ENCODE measurements at regions not wholly inside any gene's neighbourhood (a gene's known extent, or its start where the extent isn't known, plus 50 kb on each side); places are given as distances from the start of the nearest gene placed in this dataset.

GRCh38 chr11:129593098-129593497, 217.4 kb downstream of the BARX2 start:
- TF ChIP-seq CEBPB (IDR thresholded peaks at IDR 0.05): no peak
- no peak for TF ChIP-seq EP300 (IDR thresholded peaks at IDR 0.05; ENCODE audit: borderline replicate concordance)
- no peak for TF ChIP-seq MAX (IDR thresholded peaks at IDR 0.05)
- no peak for TF ChIP-seq REST (IDR thresholded peaks at IDR 0.05; ENCODE audit: low read depth)
- no peak for TF ChIP-seq FOXM1 (IDR thresholded peaks at IDR 0.05; ENCODE audit: borderline replicate concordance, low read depth)
- no peak for TF ChIP-seq TAF1 (IDR thresholded peaks at IDR 0.05; ENCODE audit: low read depth)
- no peak for TF ChIP-seq YY1 (IDR thresholded peaks at IDR 0.05; ENCODE audit: low read depth)
- TF ChIP-seq CREB1 (IDR thresholded peaks at IDR 0.05; ENCODE audit: low read depth): no peak
- TF ChIP-seq RAD21 (IDR thresholded peaks at IDR 0.05; ENCODE audit: low read depth): no peak
- no peak for TF ChIP-seq TEAD4 (IDR thresholded peaks at IDR 0.05)
- no peak for TF ChIP-seq TCF12 (IDR thresholded peaks at IDR 0.05; ENCODE audit: low read depth)
- no peak for TF ChIP-seq EGR1 (IDR thresholded peaks at IDR 0.05)

Data from Ishikawa (cell line).